Thyroid gland (tissue), 4 donors: ENCODE measurements at regions not wholly inside any gene's neighbourhood (a gene's known extent, or its start where the extent isn't known, plus 50 kb on each side); places are given as distances from the start of the nearest gene placed in this dataset.

ENCODE experiments used
- CTCF ChIP-seq, 6 experiments: fragments of 200-600 bp in 3 of 6; fragments of 450-650 bp in 3 of 6; sonication (generic) in 3 of 6; IDR thresholded peaks; one replicate each; pipeline ENCODE4 v1.5.1; 2016 to 2019; ENCODE audit warnings: antibody characterized with exemption in 6 of 6, mild to moderate bottlenecking in 2 of 6, inconsistent platforms in 1 of 6, moderate library complexity in 1 of 6
- POLR2A ChIP-seq, 2 donors: fragments of 450-650 bp; IDR thresholded peaks; one replicate each; pipeline ENCODE4 v1.6.1; 2017; ENCODE audit warnings: antibody characterized with exemption in 2 of 2, mild to moderate bottlenecking in 2 of 2, moderate library complexity in 1 of 2

GRCh38 chr15:94610069-94610468 is 378.7 kb downstream of the MCTP2 start:
- TF ChIP-seq CTCF (IDR thresholded peaks at IDR 0.05) (no peak), POLR2A (IDR thresholded peaks at IDR 0.05) (no peak)
